T-helper 2 cell (primary cell): ENCODE measurements at regions not wholly inside any gene's neighbourhood (a gene's known extent, or its start where the extent isn't known, plus 50 kb on each side); places are given as distances from the start of the nearest gene placed in this dataset.

Experiments
- DNase-seq, 5 experiments: peaks; one replicate each; pipeline versions ENCODE4 v3.0.0 to v3.0.0-alpha.2; 2012 to 2022

DNA sequence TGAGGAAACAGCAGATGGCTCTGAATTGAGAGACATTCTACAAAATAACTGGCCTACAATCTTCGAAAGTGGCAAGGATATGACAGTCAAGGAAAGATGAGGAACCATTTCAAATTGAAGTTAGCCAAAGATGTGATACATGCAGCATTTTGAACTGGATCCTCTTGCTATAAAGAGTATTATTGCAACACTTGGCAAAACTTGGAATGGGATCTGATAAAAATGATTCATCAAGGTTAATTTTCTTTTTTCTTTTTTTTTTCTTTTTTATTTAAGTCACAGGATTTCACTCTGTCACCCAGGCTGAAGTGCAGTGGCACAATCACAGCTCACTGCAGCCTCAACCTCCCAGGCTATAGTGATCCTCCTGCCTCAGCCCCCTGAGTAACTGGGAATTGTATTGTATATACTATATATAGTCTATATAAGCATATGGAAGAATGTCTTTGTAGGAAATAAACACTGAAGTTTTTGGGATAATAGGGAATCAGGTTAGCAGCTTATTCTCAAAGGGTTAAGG, 49.8 kb upstream of the GJA8 start:
- no peak for DNase-seq
